GM12873 (cell line): ENCODE measurements at regions not wholly inside any gene's neighbourhood (a gene's known extent, or its start where the extent isn't known, plus 50 kb on each side); places are given as distances from the start of the nearest gene placed in this dataset.

ENCODE experiments used
- CTCF ChIP-seq: IDR thresholded peaks from 2 replicates; pipeline ENCODE4 v1.5.1; 2012; ENCODE audit warnings: low read depth, mild to moderate bottlenecking, moderate library complexity, low read length, control low read depth; ENCODE audit not compliant: insufficient read depth; ENCODE audit errors: missing control alignments

GRCh38 chr1:166391279-166392066 is 224.7 kb upstream of the FAM78B start:
- TF ChIP-seq CTCF: no peak

DNA sequence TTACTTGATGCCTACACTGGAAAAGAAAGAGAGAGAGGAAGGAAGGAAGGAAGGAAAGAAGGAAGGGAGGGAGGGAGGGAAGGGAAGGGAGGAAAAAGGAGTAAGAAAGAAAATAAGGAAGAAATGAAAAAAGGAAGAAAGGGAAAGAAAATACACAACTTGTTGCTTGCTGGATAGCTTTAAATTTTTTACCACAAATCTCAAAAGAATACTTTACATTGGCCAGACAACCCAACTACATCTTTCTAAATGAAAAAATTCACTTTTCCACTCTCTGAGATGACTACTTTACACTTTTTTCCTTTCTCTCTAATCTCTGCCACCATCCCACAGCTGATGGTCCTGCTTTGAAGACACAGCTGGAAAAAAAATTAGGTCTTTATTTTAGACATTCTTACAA is 228.9 kb upstream of the FAM78B start:
- no peak for TF ChIP-seq CTCF

GRCh38 chr1:166410083-166410385 is 243.2 kb upstream of the FAM78B start:
- no peak for TF ChIP-seq CTCF

GRCh38 chr1:166418344-166418933 is 251.6 kb upstream of the FAM78B start:
- TF ChIP-seq CTCF: no peak

GRCh38 chr1:166432655-166433054 is 265.9 kb upstream of the FAM78B start:
- no peak for TF ChIP-seq CTCF

GRCh38 chr1:166433404-166434304 is 266.9 kb upstream of the FAM78B start:
- peak; percentile 52 for TF ChIP-seq CTCF

DNA sequence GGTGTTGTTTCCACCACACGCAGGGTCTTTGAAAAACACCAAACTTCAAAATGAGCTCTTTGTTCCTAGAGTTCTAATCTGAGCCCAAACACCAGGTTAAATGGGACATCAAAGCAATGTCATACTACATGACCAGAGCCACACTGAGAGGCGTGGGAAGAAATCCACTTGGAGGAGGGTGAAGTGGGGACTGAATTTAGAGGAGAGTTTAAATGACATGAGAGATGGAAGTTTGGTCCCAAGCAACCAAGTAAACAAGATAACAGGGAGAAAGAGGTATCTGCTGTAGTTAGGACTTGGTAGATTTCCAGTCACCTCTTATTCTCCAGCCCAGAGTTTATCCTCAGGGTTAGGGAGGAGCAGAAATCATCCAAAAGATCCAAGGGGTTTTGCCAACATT is 290.9 kb upstream of the FAM78B start:
- no peak for TF ChIP-seq CTCF
